ENCODE measurements at regions not wholly inside any gene's neighbourhood (a gene's known extent, or its start where the extent isn't known, plus 50 kb on each side); places are given as distances from the start of the nearest gene placed in this dataset.
"Not testable (repeated sequence)": the region's sequence is repeated elsewhere in the genome, so short reads cannot be mapped to it uniquely, and the experiment has no call there.

DNA sequence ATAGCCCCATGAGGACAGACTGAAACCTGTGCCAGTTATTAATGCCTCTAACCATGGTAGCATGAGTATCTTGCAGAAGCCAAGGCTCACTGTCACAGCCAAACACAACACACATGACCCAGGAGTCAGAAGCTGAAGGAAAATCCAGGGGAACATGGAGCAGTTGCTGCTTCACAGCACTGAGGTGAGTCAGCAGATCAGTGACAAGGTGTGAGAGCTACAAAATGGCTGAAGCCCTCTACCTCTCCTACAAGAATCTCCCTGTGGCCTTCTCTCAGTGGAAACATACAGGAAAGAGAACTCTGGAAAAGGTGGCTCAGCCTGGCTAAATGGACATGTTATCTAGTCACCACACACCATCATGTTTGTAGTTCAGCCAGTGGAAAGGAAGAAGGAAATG is 93.5 kb downstream of the NAB1 start:
- no peak for DNase-seq

DNA sequence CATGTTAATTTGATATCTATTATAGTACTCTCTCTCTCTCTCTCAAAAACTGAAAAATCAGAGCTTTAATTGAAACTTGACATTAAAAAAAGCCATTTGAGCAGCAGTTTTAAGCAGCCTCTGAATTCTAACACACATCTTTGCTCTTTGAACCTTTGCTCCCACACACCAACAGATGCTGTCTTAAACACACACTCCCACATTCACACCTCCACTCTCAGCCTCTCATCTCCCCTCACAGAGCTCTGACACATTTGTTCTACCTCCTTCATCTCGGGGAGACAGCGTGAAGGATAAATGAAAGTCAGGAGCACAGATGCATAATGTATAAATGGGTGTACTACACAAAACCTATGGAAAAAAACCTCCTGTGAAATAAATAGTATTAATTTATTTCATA is 95.2 kb downstream of the NAB1 start:
- no peak for DNase-seq

DNA sequence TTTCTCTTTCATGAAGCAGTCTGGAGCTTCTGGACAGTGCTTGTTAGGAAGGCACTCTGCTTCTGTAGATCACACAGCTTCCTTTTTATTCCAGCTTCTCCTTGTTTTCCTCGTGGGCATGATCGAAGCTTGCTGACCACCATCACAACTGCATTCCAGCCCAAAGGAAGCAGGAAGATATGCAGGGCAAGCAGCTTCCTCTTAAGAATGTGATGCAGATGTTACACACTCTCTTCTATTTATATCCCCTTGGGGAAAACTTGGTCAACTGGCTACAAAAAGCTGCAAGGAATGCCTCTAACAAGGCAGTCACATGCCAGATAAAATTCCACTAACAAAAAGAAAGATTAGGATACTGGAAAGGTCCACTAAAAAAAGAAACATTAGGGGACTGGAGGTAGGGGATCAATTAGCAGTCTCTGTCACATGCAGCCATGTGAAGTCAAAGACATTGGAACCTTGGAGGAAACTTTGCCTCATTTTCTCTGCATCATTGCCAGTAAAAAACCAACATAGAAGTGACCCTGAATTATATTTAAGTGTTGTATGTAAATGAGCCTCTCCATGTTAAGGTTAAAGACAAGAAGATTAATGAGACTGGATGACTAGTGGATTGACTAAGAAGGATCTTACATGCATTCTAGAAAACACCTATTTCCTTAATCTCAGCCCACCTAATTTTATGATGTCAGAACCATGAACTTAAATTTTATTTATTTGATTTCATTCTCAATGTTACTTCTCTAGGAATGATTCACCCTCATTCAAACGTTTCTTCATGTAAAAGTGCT is 98.3 kb downstream of the NAB1 start:
- no peak for DNase-seq

DNA sequence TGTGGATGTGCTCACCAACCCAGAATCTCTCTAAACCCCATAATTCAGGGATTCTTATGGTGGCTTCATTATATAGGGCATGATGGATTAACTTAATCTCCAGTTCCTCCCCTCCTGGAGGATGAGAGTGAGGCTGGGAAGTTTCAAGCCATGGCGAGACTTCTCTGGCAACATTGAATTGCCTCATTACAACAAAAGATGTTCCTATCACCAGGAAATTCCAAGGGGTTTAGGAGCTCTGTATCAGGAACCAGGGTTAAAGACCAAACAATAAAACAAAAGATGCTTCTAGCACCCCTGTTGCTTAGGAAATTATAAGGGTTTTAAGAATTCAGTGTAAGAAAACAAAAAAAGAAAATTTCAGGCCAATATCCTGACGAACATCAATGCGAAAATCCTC is 100.1 kb downstream of the NAB1 start:
- no peak for DNase-seq

DNA sequence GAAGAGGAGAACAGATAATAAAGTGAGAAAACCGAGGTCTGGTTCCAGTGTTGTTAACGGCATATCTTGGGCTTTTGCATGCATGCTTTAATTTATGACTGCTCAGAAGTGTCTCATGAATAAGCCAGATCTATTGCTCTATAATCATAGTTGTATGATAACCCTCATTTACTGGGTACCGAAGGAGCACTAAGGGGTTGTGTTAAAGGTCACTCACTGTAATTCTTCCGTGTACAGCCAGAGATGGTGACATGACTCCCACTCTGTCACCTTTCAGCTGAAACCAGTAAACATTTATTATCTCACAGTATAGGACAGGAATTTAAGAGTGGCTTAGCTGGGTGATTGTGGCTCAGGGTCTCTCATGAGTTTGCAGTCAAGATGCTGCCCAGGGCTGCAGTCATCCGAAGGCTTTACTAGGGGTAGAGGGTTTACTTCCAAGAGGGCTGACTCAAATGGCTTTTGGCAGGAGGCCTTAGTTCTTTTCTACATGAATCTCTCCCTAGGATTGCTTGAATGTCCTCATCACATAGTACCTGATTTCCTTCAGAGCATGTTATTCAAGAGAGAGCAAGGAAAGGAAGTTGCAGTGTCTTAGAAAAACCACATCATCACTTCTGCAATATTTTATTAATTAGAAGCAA is 107.0 kb downstream of the NAB1 start:
- no peak for DNase-seq

DNA sequence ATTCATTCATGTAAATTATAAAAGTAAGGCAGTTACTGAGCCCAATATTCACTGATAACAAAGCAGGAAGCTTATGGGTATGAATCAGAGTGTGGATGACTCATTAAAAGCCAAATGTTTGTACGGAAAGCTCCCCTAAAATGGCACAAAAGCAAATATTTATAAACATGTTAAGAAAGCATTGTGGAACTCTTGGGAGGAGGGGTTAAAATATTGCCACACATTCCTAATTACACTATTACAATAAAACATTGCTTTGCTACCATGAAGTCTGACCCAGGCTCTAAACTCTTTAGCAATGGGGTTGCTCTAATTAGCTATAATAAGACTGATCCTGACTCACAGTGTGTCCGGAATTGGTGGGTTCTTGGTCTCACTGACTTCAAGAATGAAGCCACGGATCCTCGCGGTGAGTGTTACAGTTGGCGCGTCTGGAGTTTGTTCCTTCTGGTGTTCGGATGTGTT is 110.9 kb downstream of the NAB1 start:
- no peak for DNase-seq

DNA sequence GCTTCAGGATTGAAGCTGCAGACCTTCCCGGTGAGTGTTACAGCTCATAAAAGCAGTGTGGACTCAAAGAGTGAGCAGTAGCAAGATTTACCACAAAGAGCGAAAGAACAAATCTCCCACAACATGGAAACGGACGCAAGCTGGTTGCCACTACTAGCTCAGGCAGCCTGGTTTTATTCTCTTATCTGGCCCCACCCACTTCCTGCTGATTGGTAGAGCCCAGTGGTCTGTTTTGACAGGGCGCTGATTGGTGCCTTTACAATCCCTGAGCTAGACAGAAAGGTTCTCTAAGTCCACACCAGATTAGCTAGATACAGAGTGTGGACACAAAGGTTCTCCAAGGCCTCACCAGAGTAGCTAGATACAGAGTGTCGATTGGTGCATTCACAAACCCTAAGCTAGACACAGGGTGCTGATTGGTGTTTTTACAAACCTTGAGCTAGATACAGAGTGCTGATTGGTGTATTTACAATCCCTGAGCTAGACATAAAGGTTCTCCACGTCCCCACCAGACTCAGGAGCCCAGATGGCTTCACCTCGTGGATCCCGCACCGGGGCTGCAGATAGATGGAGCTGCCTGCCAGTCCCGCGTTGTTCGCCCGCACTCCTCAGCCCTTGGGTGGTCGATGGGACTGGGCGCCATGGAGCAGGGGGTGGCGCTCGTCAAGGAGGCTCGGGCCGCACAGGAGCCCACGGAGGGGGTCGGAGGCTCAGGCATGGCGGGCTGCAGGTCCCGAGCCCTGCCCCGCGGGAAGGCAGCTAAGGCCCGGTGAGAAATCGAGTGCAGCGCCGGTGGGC is 111.7 kb downstream of the NAB1 start:
- DNase-seq, result not testable (repeated sequence)

DNA sequence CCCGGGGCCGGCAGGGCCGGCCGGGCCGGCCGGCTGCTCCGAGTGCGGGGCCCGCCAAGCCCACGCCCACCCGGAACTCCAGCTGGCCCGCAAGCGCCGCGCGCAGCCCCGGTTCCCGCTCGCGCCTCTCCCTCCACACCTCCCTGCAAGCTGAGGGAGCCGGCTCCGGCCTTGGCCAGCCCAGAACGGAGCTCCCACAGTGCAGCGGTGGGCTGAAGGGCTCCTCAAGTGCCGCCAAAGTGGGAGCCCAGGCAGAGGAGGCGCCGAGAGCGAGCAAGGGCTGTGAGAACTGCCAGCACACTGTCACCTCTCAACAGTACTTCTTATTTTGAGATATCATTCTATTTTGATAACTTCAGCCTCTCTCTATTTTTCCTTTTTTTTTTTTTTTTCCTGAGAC is 112.3 kb downstream of the NAB1 start:
- DNase-seq, result not testable (repeated sequence)

DNA sequence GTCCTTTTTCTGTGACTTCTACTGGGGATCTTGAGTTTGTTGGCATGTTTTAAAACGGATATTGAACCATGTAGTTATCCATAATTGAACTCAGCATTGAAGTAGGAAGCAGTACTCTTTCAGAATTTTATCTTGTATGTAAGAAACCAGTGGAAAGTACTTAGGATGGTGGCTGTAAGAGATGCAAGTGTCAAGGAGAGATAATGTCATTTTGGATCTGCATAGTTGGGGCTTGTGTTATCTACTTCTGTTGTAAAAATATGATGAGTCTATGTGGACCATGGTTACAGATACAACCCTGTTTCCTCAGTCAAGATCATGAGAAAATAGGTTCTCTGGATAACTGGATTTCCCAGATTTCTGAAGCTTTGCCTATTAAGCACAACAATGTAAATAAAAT is 113.7 kb downstream of the NAB1 start:
- DNase-seq, result no peak

DNA sequence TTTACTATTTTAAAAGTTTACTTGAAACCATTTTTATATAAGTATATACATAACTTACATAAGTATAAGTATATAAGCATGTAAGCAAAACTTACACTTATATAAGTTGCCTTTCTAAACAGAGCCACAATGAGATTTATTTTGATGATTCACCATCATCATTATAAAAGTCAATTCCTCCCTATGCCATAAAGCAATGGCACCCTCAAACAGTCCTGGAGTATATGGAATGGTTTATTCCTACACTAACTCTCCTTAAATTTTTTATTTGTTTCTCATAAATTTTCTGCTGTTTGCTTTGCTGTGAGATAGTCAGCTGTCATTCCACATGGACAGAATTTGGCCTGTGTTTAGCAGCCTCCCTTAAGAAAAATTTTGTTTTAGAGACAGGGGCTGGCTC is 114.2 kb downstream of the NAB1 start:
- no peak for DNase-seq

DNA sequence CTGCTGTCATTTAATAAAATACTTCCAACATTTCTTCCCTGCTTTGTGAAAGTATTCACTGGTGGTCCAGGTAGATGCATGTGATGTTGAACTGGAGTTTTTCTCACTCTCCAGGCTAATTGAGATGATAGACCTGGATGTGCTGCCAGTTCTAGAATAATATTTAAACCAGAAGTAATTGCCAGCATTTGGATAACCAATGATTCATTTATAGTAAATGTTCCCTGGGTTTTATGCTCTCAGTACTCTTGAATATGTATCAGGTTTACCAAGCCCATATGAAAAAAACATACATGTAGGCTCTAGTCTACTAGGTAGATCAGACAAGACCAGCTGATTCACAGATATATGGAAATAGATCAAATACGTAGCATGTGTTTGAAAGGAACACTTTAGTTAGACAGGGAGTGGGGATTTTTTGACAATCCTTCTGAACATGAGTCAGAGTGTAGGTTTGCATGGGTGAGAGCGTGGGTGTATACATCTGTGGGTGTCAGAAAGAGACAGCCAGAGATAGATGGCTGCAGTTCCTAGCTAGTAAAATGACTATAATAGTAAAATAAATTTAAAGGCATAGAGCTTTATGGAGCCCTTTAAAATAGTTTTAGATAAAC is 115.1 kb downstream of the NAB1 start:
- DNase-seq, result no peak

DNA sequence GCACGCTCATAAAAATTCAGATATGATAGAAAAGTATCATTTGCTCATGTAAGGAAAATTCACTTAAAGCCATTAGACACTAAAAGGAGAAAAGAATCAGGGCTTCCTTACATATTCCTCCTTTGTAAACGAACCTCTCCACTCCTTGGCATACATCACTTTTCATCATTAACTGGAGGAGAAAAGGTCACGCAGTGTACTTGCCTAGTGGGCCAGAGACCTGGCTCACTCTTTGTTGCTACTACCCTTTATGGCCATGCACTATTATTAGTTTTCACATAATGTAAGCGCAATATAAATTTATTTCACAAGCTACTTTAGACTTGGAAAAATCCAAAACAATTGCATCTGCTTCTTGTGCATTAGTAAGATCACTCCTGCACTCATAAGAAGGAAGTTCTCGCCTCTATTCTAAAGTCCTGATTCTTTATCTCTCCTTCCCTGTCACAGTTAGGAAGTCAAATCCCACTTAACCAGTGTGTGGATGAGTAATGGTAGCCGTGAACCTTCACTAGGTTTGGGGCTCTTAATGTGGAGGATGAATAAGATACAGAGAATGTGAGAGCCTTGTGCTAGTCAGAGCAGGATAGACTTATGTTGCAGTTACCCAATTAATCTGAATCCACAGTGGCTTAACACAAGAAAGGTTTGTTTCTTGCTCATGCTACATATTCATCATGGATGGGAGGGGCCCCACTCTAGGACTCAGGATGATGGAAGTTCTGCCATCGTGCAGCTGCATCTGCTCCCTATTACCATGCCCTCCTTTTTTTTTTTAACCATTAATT is 115.0 kb upstream of the GLS start:
- DNase-seq, result no peak

DNA sequence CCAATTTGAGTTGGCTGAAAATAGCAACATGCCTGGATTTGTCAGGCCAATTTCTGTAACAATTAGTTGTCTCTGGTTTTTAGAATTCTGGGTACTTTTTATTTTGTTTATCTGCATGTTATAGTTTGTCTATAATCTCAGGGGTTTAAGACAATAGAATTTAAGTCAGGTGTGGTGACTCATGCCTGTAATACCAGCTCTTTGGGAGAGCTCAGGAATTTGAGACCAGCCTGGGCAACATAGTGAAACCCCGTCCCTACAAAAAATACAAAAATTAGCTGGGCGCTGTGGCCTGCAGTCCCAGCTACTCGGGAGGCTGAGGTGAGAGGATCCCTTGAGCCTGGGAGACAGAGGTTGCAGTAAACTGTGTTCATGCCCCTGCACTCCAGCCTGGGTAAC is 114.4 kb upstream of the GLS start:
- DNase-seq, result no peak

DNA sequence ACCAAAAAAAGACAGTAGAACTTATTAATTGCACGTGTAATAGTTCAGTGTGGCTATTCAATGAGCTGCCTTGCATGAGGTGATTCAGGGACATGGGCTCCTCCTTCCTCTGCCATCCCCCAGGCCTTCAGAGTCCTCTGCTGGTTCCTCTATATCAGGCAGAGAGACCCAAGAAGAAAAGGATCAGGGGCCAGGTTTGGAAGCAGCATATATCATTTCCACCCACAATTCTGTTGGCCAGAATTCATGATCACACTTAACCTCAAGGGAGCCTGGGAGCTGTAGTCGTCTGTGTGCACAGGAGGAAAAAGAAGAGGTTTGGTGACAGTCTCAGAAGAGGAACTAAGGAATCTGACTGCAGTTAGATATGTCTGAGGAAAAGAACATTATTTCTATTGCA is 114.0 kb upstream of the GLS start:
- DNase-seq, result no peak

DNA sequence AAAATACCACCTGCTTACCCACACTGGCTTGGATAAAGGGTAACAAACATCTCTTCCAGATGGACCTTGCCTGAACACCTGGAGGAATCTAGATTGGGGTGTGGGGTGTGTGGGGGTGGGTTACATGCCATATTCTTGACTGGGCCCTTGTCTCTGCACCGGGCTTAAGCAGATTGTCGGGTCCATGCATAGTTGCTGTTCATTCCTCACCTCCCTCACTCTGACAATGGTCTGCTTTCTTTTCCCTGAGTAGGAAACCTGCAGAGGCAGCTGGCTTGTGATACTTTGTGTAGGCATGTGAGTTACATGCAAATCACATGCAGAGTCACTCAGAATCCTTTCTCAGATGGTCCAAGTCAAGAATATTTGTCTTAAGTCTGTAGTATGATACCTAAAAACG is 112.8 kb upstream of the GLS start:
- DNase-seq, result no peak

DNA sequence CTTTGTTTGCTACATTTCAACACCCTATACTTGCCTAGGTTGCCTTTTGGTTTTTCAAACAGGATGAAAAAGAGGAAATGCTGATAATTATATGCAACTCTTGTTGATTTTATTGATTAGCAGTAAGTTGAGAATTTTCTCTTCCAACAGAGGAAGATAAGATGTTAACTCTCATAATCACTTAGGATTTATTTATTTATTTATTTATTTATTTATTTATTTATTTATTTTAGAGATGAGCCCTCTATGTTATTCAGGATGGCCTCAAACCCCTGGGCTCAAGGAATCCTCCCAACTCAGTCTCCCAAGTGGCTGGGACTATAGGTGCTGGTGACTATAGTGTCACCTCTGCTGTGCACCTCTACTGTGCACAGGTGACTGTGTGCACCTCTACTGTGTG is 111.4 kb upstream of the GLS start:
- DNase-seq, result no peak

DNA sequence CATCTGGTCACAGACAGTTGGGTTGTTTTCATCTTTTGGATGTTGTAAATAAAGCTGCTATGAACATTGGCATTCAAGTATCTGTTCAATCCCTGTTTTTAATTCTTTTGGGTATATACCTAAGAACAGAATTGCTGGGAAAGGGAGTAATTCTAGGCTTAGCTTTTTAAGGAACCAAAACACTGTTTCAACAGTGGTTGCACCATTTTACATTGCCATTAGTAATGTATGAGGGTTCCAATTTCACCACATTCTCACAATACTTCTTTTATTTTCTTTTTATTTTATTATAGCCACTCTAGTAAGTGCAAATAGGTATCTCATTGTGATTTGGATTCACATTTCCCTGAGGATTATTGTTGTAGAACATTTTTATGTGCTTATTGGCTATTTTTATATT is 108.9 kb upstream of the GLS start:
- DNase-seq, result no peak

DNA sequence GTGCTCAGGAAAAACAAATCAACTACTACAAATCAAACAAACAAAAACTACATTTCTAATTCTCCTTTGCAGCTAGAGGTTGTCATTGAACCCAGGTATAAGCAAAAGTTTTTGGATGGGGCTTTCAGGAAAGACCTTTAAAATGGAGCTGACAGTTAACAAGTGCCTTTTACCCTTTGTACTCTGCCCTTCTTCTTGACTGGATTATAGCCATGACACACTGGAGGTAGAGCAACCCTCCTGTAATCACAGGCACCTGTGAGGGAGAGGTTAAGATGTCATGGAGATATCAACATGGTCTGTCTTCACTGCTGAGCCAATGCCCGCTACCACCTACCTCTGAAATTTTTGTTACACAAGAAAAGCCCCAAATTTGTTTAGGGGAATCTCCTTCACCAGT is 100.0 kb upstream of the GLS start:
- no peak for DNase-seq

DNA sequence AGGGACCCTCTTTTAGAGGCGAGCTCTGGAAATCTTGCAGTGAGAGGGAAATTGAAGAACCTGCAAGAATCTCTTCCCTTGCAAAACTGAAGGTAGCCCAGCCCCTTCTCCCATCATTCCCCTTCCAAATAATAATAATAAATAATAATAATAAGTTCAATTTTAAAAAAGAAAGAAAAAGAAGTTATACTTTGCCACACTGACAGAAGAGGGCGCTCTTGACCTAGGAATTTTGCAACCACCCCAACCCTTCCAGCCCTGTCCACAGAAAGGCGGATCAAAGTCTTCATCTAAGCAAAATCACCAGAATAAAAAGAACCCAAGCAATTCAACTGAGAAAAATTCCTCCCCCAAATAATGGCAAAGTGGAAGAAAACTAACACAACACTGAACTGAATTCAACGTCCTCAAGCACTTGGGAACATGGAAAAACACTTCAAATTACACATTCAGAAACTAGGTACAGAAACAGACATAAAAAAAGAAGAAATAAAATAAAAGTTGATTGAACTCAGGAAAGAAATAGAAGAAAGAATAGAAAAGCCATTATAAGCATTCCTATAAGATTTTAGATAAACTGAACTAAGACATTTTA is 98.9 kb upstream of the GLS start:
- peak; percentile 18 for DNase-seq

DNA sequence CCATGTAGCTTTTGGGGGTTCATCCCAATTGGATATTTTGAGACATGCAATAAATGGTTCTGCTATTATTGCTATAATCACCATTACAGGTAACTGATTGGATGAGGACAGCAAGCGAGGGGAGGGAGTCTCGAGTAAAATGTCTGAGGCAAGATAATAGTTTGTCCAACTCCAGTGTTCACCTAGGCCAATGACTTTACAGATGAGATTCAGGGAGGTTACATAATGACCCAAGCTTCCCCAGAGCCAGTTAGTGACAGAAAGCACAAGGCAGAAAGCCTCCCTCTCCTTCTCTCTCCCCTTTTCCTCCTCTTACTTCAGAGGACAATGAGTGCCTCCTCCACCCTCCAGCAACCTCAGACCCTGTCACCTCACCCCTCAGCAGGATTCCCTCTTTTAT is 98.4 kb upstream of the GLS start:
- no peak for DNase-seq

DNA sequence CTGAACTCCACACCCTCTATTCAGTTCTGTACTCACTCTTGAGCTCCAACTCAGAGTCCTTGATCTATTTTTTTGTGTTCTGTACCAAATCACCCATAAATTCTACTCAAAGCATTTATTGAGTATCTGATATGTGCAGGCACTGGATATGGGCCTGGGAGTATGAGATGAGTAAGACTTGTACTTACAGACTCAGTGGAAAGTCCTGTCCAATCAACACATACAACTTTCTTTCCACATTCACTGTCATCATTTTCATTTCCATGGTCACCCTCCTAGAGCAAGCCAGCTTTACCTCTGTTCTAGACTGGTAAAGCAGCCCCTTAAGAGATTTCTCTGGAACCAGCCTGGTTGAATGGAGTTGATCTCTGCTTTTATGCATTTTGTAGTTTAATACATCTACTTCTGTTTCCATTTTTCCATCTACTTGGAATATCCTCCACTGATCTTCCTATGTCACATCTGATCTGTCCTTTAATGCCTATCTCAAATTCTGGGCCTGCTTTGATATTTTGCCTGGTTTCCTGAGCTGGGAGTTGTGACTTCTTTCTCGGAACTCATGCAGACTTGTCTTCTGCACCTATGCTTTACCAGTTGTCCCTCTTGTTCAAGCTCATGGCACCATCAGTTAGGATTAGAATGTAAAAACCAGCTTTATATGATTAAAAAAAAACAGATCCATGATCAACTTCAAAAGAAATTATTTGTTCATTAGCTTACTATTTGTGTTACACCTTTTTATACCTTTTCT is 96.9 kb upstream of the GLS start:
- no peak for DNase-seq

DNA sequence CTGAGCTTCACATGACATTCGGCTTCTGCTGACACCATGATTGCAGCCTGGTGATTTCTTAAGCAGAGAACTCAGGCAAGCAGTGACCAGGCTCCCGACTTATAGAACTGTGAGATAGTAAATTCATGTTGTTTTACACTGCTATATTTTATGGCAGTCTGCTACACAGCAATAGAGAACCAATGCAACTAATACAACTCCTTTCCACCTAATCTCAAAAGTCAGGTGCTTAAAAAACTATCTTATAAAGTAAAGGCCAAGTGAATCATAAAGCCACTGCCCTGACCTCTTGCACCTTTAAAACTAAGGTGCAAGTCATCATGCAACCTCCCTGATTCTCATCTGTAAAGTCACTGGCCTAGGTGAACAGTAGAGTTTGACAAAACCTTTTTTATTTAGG is 95.3 kb upstream of the GLS start:
- DNase-seq, result no peak

All from NCI-H2029 (cell line).